RWPE2 (cell line): ENCODE measurements at regions not wholly inside any gene's neighbourhood (a gene's known extent, or its start where the extent isn't known, plus 50 kb on each side); places are given as distances from the start of the nearest gene placed in this dataset.

Experiments used
- ATAC-seq: fragments of 200-7000 bp; cut with Tn5 transposase; 3 replicates; pipeline ENCODE4 v1.9.1; 2021; ENCODE audit warnings: low read depth
- DNase-seq: peaks from one replicate; pipeline ENCODE4 v3.0.0-alpha.2; 2020; ENCODE audit warnings: low spot score
- H3K27ac ChIP-seq: fragments of 450-650 bp; 2 replicates; pipeline ENCODE4 v1.5.1; 2017; ENCODE audit warnings: mild to moderate bottlenecking; ENCODE audit not compliant: poor library complexity, severe bottlenecking
- H3K27me3 ChIP-seq: fragments of 250-450 bp; sonication (Bioruptor Pico); 2 replicates; pipeline ENCODE4 v1.5.1; 2021; ENCODE audit warnings: mild to moderate bottlenecking, moderate library complexity; ENCODE audit not compliant: insufficient read depth, poor library complexity, severe bottlenecking
- H3K36me3 ChIP-seq: fragments of 250-450 bp; sonication (Bioruptor Pico); 2 replicates; pipeline ENCODE4 v1.5.1; 2020; ENCODE audit warnings: low read depth, mild to moderate bottlenecking, moderate library complexity
- H3K4me1 ChIP-seq: fragments of 250-450 bp; sonication (Bioruptor Pico); 2 replicates; pipeline ENCODE4 v1.5.1; 2021; ENCODE audit warnings: mild to moderate bottlenecking, moderate library complexity; ENCODE audit not compliant: insufficient read depth, poor library complexity, severe bottlenecking
- H3K4me3 ChIP-seq: fragments of 250-450 bp; sonication (Bioruptor Pico); 2 replicates; pipeline ENCODE4 v1.5.1; 2021; ENCODE audit warnings: mild to moderate bottlenecking, moderate library complexity; ENCODE audit not compliant: severe bottlenecking
- H3K9me3 ChIP-seq: fragments of 250-450 bp; sonication (Bioruptor Pico); 2 replicates; pipeline ENCODE4 v1.5.1; 2021; ENCODE audit warnings: mild to moderate bottlenecking, moderate library complexity; ENCODE audit not compliant: severe bottlenecking
- CTCF ChIP-seq: fragments of 450-650 bp; IDR thresholded peaks from one replicate; pipeline ENCODE4 v1.5.1; 2017; ENCODE audit warnings: mild to moderate bottlenecking, moderate library complexity; ENCODE audit not compliant: poor library complexity, severe bottlenecking

DNA sequence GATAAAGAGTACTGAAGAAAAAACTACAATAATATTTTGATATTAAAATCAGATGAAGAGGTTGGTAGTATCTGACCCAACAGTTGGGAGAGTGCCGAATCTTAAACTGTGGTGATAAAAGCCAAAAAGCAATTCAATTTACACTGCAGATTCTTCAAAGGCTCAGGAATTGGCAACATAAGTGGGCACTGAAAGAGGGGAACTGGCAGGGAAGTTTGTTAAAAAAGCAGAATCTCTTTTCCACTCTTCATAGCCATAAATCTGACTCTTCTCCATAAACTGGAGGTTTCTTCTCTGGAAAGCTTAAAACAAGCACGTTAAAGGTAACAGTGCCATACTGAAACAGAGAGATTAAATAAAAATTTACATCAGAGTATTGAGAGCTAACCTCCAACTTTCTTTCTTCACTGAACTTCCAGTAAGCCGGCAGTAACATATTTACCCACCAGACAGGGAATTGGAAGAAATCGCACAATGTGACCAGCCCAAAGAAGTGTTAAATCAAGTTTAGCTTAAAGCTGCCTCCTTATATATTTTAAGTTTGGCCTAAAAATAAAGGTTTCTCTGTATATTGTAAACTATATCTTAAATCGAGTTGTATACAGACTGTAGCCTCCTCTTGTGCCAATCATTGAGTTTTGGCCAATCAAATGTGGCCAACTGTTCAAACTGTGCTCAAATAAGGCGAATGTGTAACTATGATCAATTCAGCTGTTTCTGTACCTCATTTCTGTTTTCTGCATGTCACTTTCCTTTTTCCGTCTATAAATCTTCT is 358.3 kb downstream of the NXPE2 start:
- no peaks in the 10 kb centered on the region for H3K4me1 ChIP-seq
- H3K36me3 ChIP-seq: no peaks in the 10 kb centered on the region
- no peak overlapping the region for H3K4me3 ChIP-seq
- no peak for ATAC-seq
- H3K27me3 ChIP-seq: peaks cover 10% of the 10 kb centered on the region
- no peak for DNase-seq
- no peak overlapping the region for H3K27ac ChIP-seq
- TF ChIP-seq CTCF: no peak
- H3K9me3 ChIP-seq: no peaks in the 10 kb centered on the region

DNA sequence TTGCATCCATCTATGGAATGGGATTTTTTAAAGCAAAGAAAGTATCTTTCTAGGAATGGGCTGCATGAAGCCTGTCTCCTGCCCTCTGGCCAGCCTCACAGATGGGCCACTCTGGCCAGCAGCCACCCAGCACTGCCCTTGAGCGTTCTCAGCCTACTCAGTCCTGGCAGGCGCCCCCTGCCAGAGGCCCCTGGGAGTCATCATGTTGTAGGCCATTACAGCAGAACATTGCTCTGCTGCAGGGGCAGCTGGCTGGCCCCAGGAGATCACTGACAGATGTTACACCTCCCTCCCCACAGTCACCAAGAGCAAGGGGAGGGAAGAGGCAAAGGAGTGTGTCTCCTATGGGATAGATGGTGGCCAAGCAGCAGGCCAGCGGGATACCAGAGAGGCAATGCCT is 363.7 kb downstream of the NXPE2 start:
- H3K9me3 ChIP-seq: no peaks in the 10 kb centered on the region
- H3K4me1 ChIP-seq: no peaks in the 10 kb centered on the region
- H3K27ac ChIP-seq: no peak overlapping the region
- DNase-seq: no peak
- no peak for ATAC-seq
- TF ChIP-seq CTCF: no peak
- H3K36me3 ChIP-seq: no peaks in the 10 kb centered on the region
- no peak overlapping the region for H3K4me3 ChIP-seq
- peaks cover 8% of the 10 kb centered on the region for H3K27me3 ChIP-seq

- Histone ChIP-seq H3K9me3 (no peaks in the 10 kb centered on the region), H3K27me3 (peaks cover 5% of the 10 kb centered on the region), H3K36me3 (no peaks in the 10 kb centered on the region), H3K4me1 (no peaks in the 10 kb centered on the region), H3K4me3 (no peak overlapping the region), H3K27ac (no peak overlapping the region)
- DNase-seq (no peak), ATAC-seq (no peak)
- TF ChIP-seq CTCF: no peak
Measured at GRCh38 chr11:115047631-115048030, 369.3 kb downstream of the NXPE2 start.

GRCh38 chr11:115049796-115050195 is 371.5 kb downstream of the NXPE2 start:
- Histone ChIP-seq H3K4me1 (no peaks in the 10 kb centered on the region), H3K4me3 (no peak overlapping the region), H3K36me3 (no peaks in the 10 kb centered on the region), H3K9me3 (no peaks in the 10 kb centered on the region), H3K27me3 (peaks cover 5% of the 10 kb centered on the region), H3K27ac (no peak overlapping the region)
- no peak for TF ChIP-seq CTCF
- DNase-seq (no peak), ATAC-seq (no peak)

DNA sequence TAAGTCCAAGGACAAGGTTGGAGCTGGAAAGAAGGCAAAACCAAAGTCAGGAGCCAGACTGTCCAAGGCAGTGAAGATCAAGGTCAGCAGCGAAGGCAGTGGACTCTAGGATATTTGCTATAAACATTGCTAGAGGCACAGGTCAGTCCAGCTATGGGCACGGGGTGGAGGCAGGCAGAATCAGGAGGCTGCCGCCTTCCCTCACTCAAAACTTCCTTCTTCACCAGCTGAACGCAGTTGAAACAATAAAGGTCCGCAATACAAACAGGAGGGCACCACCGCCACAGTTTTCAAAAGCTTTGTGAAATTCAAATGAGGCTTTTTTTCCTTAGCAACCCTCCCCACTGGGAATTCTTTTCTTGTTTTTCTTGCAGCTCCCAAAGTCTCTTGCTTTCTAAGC is 372.4 kb downstream of the NXPE2 start:
- TF ChIP-seq CTCF: no peak
- no peak for DNase-seq
- Histone ChIP-seq H3K9me3 (no peaks in the 10 kb centered on the region), H3K27me3 (peaks cover 5% of the 10 kb centered on the region), H3K4me1 (no peaks in the 10 kb centered on the region), H3K27ac (no peak overlapping the region), H3K4me3 (no peak overlapping the region), H3K36me3 (no peaks in the 10 kb centered on the region)
- no peak for ATAC-seq
